HCT116 (cell line): ENCODE measurements at regions not wholly inside any gene's neighbourhood (a gene's known extent, or its start where the extent isn't known, plus 50 kb on each side); places are given as distances from the start of the nearest gene placed in this dataset.

ENCODE experiments used
- ATAC-seq: fragments of 200-7000 bp; cut with Tn5 transposase; 2 replicates; pipeline ENCODE4 v1.9.1; 2020; ENCODE audit warnings: mild to moderate bottlenecking, moderate library complexity
- BruUV-seq: library from RNA; stranded (reverse); fragments of 400-500 nt; replicated peaks from 2 replicates; lab custom pipeline; 2021; lab: Mats Ljungman, UMichigan
- CTCF ChIA-PET: fragments of 300-600 bp; sonication (Branson Sonifier 250); formaldehyde crosslinking; loops from one replicate; lab custom pipeline; 2021; ENCODE audit warnings: antibody characterized with exemption; lab: Charles Lee
- POLR2A ChIA-PET: fragments of 300-600, 350-600 bp; sonication (Branson Sonifier 250); formaldehyde crosslinking; loops from one replicate; lab custom pipeline; 2021; ENCODE audit warnings: antibody characterized with exemption; lab: Charles Lee
- RAD21 ChIA-PET, 2 experiments: fragments of 300-600 bp; sonication (Branson Sonifier 250); formaldehyde crosslinking; loops; one replicate each; lab custom pipeline; 2023; ENCODE audit warnings: low total read pairs in 2 of 2; ENCODE audit not compliant: uncharacterized antibody in 2 of 2, unreplicated experiment in 2 of 2, low non-redundant PET in 1 of 2; lab: Charles Lee
- DNase-seq: peaks from one replicate; pipeline ENCODE4 v3.0.0-alpha.2; 2010; ENCODE audit warnings: low read depth, low spot score
- H2AFZ ChIP-seq: fragments of 200-600 bp; shearing (Covaris generic), sonication (generic); 2 replicates; pipeline ENCODE4 v1.6.1; 2017; ENCODE audit warnings: low read depth, mixed run types, mixed read lengths, antibody characterized with exemption, low read length; ENCODE audit not compliant: poor library complexity, severe bottlenecking
- H3K27ac ChIP-seq: 2 replicates; pipeline ENCODE4 v1.5.1; 2012; ENCODE audit warnings: low read depth, low read length
- H3K27me3 ChIP-seq: fragments of 200-600 bp; sonication (generic); 2 replicates; pipeline ENCODE4 v1.6.1; 2016; ENCODE audit warnings: mixed run types, low read length, mixed read lengths; ENCODE audit not compliant: insufficient read depth
- H3K36me3 ChIP-seq, 2 experiments: fragments of 200-500 bp in 1 of 2; fragments of 200-600 bp in 1 of 2; sonication (Bioruptor generic) in 1 of 2; sonication (generic) in 1 of 2; 2 replicates each; pipeline versions ENCODE4 v1.5.1 to v1.6.1; 2014 to 2016; ENCODE audit warnings: low read length in 2 of 2, inconsistent platforms in 1 of 2, mixed read lengths in 1 of 2, mixed run types in 1 of 2; ENCODE audit not compliant: insufficient read depth in 2 of 2, control insufficient read depth in 1 of 2
- H3K4me1 ChIP-seq, 2 experiments: fragments of 200-600 bp in 1 of 2; sonication (generic) in 1 of 2; 2 replicates each; pipeline versions ENCODE4 v1.5.1 to v1.6.1; 2012 to 2017; ENCODE audit warnings: low read length in 2 of 2, inconsistent platforms in 1 of 2, mild to moderate bottlenecking in 1 of 2, mixed read lengths in 1 of 2, mixed run types in 1 of 2, moderate library complexity in 1 of 2; ENCODE audit not compliant: insufficient read depth in 2 of 2, control insufficient read depth in 1 of 2
- H3K4me2 ChIP-seq: fragments of 200-600 bp; sonication (generic); 2 replicates; pipeline ENCODE4 v1.6.1; 2017; ENCODE audit warnings: mixed run types, low read length, mixed read lengths
- H3K4me3 ChIP-seq, 2 experiments: fragments of 200-600 bp in 1 of 2; sonication (generic) in 1 of 2; replicated peaks in 1 of 2; 2 replicates each; pipeline ENCODE4 v1.5.1; 2011 to 2016; ENCODE audit warnings: low read length in 2 of 2, control low read depth in 1 of 2, low read depth in 1 of 2, mild to moderate bottlenecking in 1 of 2, mixed read lengths in 1 of 2, mixed run types in 1 of 2
- H3K79me2 ChIP-seq: fragments of 200-600 bp; sonication (generic); 2 replicates; pipeline ENCODE4 v1.6.1; 2017; ENCODE audit warnings: mild to moderate bottlenecking, mixed run types, low read length, moderate library complexity, mixed read lengths; ENCODE audit not compliant: insufficient read depth
- H3K9ac ChIP-seq: fragments of 200-600 bp; sonication (generic); 2 replicates; pipeline ENCODE4 v1.6.1; 2016; ENCODE audit warnings: low read length, mixed read lengths
- H3K9me2 ChIP-seq: fragments of 200-600 bp; sonication (generic), shearing (Covaris generic); 2 replicates; pipeline ENCODE4 v1.6.1; 2017; ENCODE audit warnings: mixed run types, mild to moderate bottlenecking, moderate library complexity; ENCODE audit not compliant: insufficient read depth
- H3K9me3 ChIP-seq, 2 experiments: fragments of 200-500 bp in 1 of 2; fragments of 200-600 bp in 1 of 2; sonication (Bioruptor generic) in 1 of 2; sonication (generic) in 1 of 2; 2 replicates each; pipeline ENCODE4 v1.6.1; 2014 to 2017; ENCODE audit warnings: low read length in 2 of 2, mixed read lengths in 2 of 2, inconsistent platforms in 1 of 2, low read depth in 1 of 2, mild to moderate bottlenecking in 1 of 2, mixed run types in 1 of 2, moderate library complexity in 1 of 2; ENCODE audit not compliant: control insufficient read depth in 1 of 2, insufficient read depth in 1 of 2
- H4K20me1 ChIP-seq: fragments of 200-600 bp; sonication (generic), shearing (Covaris generic); 2 replicates; pipeline ENCODE4 v1.6.1; 2017; ENCODE audit warnings: mixed run types, mild to moderate bottlenecking, moderate library complexity; ENCODE audit not compliant: insufficient read depth
- SIN3A ChIP-seq: IDR thresholded peaks from 2 replicates; pipeline ENCODE4 v1.6.1; 2012; ENCODE audit warnings: low read depth
- SP1 ChIP-seq: IDR thresholded peaks from 2 replicates; pipeline ENCODE4 v1.6.1; 2012; ENCODE audit warnings: low read depth
- SRF ChIP-seq: IDR thresholded peaks from 2 replicates; pipeline ENCODE4 v1.6.1; 2012; ENCODE audit warnings: low read depth
- TCF7L2 ChIP-seq: IDR thresholded peaks from 2 replicates; pipeline ENCODE4 v1.7.0; 2011; ENCODE audit warnings: borderline replicate concordance, inconsistent platforms; ENCODE audit not compliant: insufficient read depth, insufficient read length; ENCODE audit errors: extremely low read depth
- YY1 ChIP-seq: IDR thresholded peaks from 2 replicates; pipeline ENCODE4 v1.6.1; 2011; ENCODE audit warnings: low read length, low read depth, moderate library complexity, mild to moderate bottlenecking; ENCODE audit not compliant: insufficient replicate concordance; ENCODE audit errors: extremely low read depth
- ZFX ChIP-seq: fragments of 450-650 bp; IDR thresholded peaks from 2 replicates; pipeline ENCODE4 v1.6.1; 2017
- intact Hi-C: fragments of 100-400 bp; cut with micrococcal nuclease; formaldehyde crosslinking; loops from 2 replicates; pipeline ENCODE4 v1.10.0; 2022
- TF ChIP-seq, protein P1 (sequence below), 3 experiments: fragments of 200-600 bp in 1 of 3; sonication (generic) in 1 of 3; IDR thresholded peaks in 2 of 3; conservative IDR thresholded peaks in 1 of 3; 2 replicates each; pipeline ENCODE4 v1.5.1; 2012 to 2017; ENCODE audit warnings: low read depth in 2 of 3, low read length in 2 of 3, antibody characterized with exemption in 1 of 3, borderline replicate concordance in 1 of 3, control low read depth in 1 of 3, mild to moderate bottlenecking in 1 of 3, mixed read lengths in 1 of 3, mixed run types in 1 of 3, moderate library complexity in 1 of 3; ENCODE audit not compliant: insufficient read depth in 1 of 3

DNA sequence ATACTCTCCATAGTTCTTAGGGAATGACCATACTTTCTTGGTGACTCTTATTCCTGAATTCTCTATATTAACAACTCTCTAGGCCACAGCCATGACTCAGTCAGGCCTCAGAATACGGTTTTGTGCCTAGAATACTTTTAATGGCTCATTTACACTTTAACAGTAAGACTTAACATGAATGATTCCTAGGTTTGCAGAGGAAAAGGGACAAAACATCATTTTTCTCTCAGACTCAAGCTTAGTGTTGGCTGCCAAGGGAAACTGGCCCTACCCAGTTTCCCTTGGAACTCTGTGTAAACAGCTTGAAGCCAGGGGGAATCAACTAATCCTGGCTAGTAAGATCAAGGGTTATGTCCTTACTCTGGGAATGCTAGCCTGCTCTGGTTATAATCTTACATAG lies 164.9 kb upstream of the PKN2 start:
- no peak overlapping the region for H3K27ac ChIP-seq
- no peak for ATAC-seq
- no peaks in the 10 kb centered on the region for H3K4me1 ChIP-seq
- no peaks in the 10 kb centered on the region for H3K36me3 ChIP-seq
- H3K4me2 ChIP-seq: no peak overlapping the region
- intact Hi-C loops: no loop called here
- H3K27me3 ChIP-seq: no peaks in the 10 kb centered on the region
- H3K4me3 ChIP-seq: no peak overlapping the region
- no peaks in the 10 kb centered on the region for H4K20me1 ChIP-seq
- POLR2A ChIA-PET: no interaction called here
- H2AFZ ChIP-seq: no peak overlapping the region
- H3K79me2 ChIP-seq: no peaks in the 10 kb centered on the region
- CTCF ChIA-PET: no interaction called here
- H3K9me2 ChIP-seq: no peaks in the 10 kb centered on the region; the same call in 1 of the 2 replicates
- no TSS peak for BruUV-seq
- DNase-seq: no peak
- H3K9me3 ChIP-seq: no peaks in the 10 kb centered on the region
- H3K9ac ChIP-seq: no peak overlapping the region
- RAD21 ChIA-PET: no interaction called here
- no peak for TF ChIP-seq YY1
- TF ChIP-seq, protein P1, sequence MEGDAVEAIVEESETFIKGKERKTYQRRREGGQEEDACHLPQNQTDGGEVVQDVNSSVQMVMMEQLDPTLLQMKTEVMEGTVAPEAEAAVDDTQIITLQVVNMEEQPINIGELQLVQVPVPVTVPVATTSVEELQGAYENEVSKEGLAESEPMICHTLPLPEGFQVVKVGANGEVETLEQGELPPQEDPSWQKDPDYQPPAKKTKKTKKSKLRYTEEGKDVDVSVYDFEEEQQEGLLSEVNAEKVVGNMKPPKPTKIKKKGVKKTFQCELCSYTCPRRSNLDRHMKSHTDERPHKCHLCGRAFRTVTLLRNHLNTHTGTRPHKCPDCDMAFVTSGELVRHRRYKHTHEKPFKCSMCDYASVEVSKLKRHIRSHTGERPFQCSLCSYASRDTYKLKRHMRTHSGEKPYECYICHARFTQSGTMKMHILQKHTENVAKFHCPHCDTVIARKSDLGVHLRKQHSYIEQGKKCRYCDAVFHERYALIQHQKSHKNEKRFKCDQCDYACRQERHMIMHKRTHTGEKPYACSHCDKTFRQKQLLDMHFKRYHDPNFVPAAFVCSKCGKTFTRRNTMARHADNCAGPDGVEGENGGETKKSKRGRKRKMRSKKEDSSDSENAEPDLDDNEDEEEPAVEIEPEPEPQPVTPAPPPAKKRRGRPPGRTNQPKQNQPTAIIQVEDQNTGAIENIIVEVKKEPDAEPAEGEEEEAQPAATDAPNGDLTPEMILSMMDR (IDR thresholded peaks at IDR 0.05 in 2 of 3, conservative IDR thresholded peaks at IDR 0.05 in 1 of 3; ENCODE audit: borderline replicate concordance in 1 of 3, insufficient read depth in 1 of 3, low read depth in 2 of 3, low read length in 2 of 3): no peak
- TF ChIP-seq ZFX: no peak
- no peak for TF ChIP-seq SRF

DNA sequence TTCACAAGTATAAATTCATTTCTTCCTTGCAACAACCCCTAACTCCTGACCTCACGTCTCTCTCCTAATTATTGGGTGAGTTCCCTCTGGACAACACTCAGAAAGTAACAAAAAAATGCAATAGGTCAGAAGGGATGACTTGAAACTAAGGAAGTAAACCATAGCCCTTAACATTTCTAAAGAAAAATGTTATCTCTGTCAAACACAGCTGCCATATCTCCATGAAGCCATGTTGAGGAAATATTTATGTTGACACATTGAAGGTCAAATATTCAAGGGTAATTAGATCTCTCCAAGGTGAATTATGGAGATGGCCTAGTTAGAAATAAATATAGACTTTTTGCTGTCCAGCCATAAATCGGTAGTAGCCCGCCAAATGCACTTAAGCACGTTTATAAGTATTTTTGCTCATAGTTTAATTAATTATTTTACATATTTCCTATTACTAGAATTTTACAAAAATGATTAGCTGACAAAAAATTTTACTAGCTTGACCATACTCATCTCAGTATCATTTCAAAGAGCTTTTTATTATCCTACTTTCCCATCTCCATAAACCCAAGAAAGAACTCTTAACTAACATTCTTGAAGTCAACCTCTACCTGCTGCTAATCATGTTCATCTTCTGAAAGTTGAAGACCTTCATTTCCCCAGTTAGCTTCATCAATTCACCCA lies 160.1 kb upstream of the PKN2 start:
- Histone ChIP-seq H3K36me3 (no peaks in the 10 kb centered on the region), H4K20me1 (no peaks in the 10 kb centered on the region), H3K4me1 (no peaks in the 10 kb centered on the region)
- BruUV-seq: no TSS peak
- no peak for TF ChIP-seq SP1
- TF ChIP-seq TCF7L2: no peak
- TF ChIP-seq SIN3A: no peak
- TF ChIP-seq, protein P1 (IDR thresholded peaks at IDR 0.05 in 2 of 3, conservative IDR thresholded peaks at IDR 0.05 in 1 of 3; ENCODE audit: borderline replicate concordance in 1 of 3, insufficient read depth in 1 of 3, low read depth in 2 of 3, low read length in 2 of 3): no peak
- TF ChIP-seq, all 23 proteins: peak for 0
- no peak overlapping the region for H3K4me2 ChIP-seq
- no peak overlapping the region for H3K4me3 ChIP-seq
- ChIA-PET RAD21 (no interaction called here), POLR2A (no interaction called here), CTCF (no interaction called here)
- H3K9me3 ChIP-seq: no peaks in the 10 kb centered on the region
- no peak overlapping the region for H3K9ac ChIP-seq
- intact Hi-C loops: no loop called here
- no peak overlapping the region for H3K27ac ChIP-seq
- H3K79me2 ChIP-seq: no peaks in the 10 kb centered on the region
- no peaks in the 10 kb centered on the region for H3K9me2 ChIP-seq
- ATAC-seq: no peak
- no peak for DNase-seq
- no peaks in the 10 kb centered on the region for H3K27me3 ChIP-seq
- H2AFZ ChIP-seq: no peak overlapping the region
